SK-N-SH treated with all-trans-retinoic acid at 6 μM for 48 hours (cell line): ENCODE measurements at regions not wholly inside any gene's neighbourhood (a gene's known extent, or its start where the extent isn't known, plus 50 kb on each side); places are given as distances from the start of the nearest gene placed in this dataset.

Experiments used
- ATAC-seq: fragments of 200-7000 bp; cut with Tn5 transposase; 3 replicates; pipeline ENCODE4 v1.9.1; 2020; ENCODE audit warnings: mild to moderate bottlenecking, moderate library complexity
- ARNTL ChIP-seq: fragments of 450-650 bp; formaldehyde crosslinking; IDR thresholded peaks from 2 replicates; pipeline ENCODE4 v1.5.0; 2020; ENCODE audit warnings: low read depth, mild to moderate bottlenecking, moderate library complexity, borderline replicate concordance
- BACH2 ChIP-seq: fragments of 250-450 bp; sonication (Bioruptor Pico); IDR thresholded peaks from 2 replicates; pipeline ENCODE4 v1.9.0; 2021; ENCODE audit warnings: mild to moderate bottlenecking, borderline replicate concordance
- CSDC2 ChIP-seq: fragments of 250-450 bp; sonication (Bioruptor Pico); IDR thresholded peaks from 2 replicates; pipeline ENCODE4 v1.5.0; 2020; ENCODE audit warnings: mild to moderate bottlenecking, moderate library complexity
- CSRNP3 ChIP-seq: fragments of 250-450 bp; sonication (Bioruptor Pico); IDR thresholded peaks from 2 replicates; pipeline ENCODE4 v1.5.1; 2021; ENCODE audit warnings: mild to moderate bottlenecking, moderate library complexity
- ESRRG ChIP-seq: fragments of 250-450 bp; sonication (Bioruptor Pico); IDR thresholded peaks from 2 replicates; pipeline ENCODE4 v1.6.1; 2021; ENCODE audit warnings: mild to moderate bottlenecking
- GLIS3 ChIP-seq: fragments of 250-450 bp; sonication (Bioruptor Pico); IDR thresholded peaks from 2 replicates; pipeline ENCODE4 v1.5.0; 2020; ENCODE audit warnings: mild to moderate bottlenecking, moderate library complexity
- OSR1 ChIP-seq: fragments of 250-450 bp; sonication (Bioruptor Pico); IDR thresholded peaks from 2 replicates; pipeline ENCODE4 v1.8.0; 2022; ENCODE audit warnings: moderate library complexity, mild to moderate bottlenecking, inconsistent platforms
- PPARA ChIP-seq: fragments of 250-450 bp; sonication (Bioruptor Pico); IDR thresholded peaks from 2 replicates; pipeline ENCODE4 v1.5.0; 2020; ENCODE audit warnings: mild to moderate bottlenecking, borderline replicate concordance
- RARB ChIP-seq: fragments of 250-450 bp; sonication (Bioruptor Pico); IDR thresholded peaks from 2 replicates; pipeline ENCODE4 v1.8.0; 2021; ENCODE audit warnings: mild to moderate bottlenecking, moderate library complexity
- SNAI2 ChIP-seq: fragments of 250-450 bp; sonication (Bioruptor Pico); IDR thresholded peaks from 2 replicates; pipeline ENCODE4 v1.5.0; 2020; ENCODE audit warnings: mild to moderate bottlenecking, moderate library complexity
- TCF4 ChIP-seq: fragments of 250-450 bp; sonication (Bioruptor Pico); IDR thresholded peaks from 2 replicates; pipeline ENCODE4 v1.8.0; 2021; ENCODE audit warnings: mild to moderate bottlenecking, moderate library complexity, borderline replicate concordance
- TOX ChIP-seq: fragments of 250-450 bp; sonication (Bioruptor Pico); IDR thresholded peaks from 2 replicates; pipeline ENCODE4 v1.8.0; 2021; ENCODE audit warnings: mild to moderate bottlenecking, moderate library complexity, borderline replicate concordance
- ZC3H10 ChIP-seq: fragments of 250-450 bp; sonication (Bioruptor Pico); IDR thresholded peaks from 2 replicates; pipeline ENCODE4 v1.5.1; 2021; ENCODE audit warnings: mild to moderate bottlenecking, moderate library complexity
- ZFP3 ChIP-seq: fragments of 250-450 bp; sonication (Bioruptor Pico); IDR thresholded peaks from 2 replicates; pipeline ENCODE4 v1.5.0; 2020; ENCODE audit warnings: mild to moderate bottlenecking, moderate library complexity
- ZFP30 ChIP-seq: fragments of 450-650 bp; formaldehyde crosslinking; IDR thresholded peaks from 2 replicates; pipeline ENCODE4 v1.5.0; 2022; ENCODE audit warnings: mild to moderate bottlenecking, moderate library complexity
- ZNF565 ChIP-seq: fragments of 450-650 bp; formaldehyde crosslinking; conservative IDR thresholded peaks from 2 replicates; pipeline ENCODE4 v1.5.0; 2020; ENCODE audit warnings: low read depth, mild to moderate bottlenecking, moderate library complexity
- ZNF70 ChIP-seq: fragments of 450-650 bp; formaldehyde crosslinking; IDR thresholded peaks from 2 replicates; pipeline ENCODE4 v1.5.0; 2020; ENCODE audit warnings: mild to moderate bottlenecking, moderate library complexity
- ZNF8 ChIP-seq: fragments of 450-650 bp; formaldehyde crosslinking; IDR thresholded peaks from 2 replicates; pipeline ENCODE4 v1.5.0; 2020; ENCODE audit warnings: mild to moderate bottlenecking, moderate library complexity
- TF ChIP-seq, protein P1 (sequence below): fragments of 250-450 bp; sonication (Bioruptor Pico); IDR thresholded peaks from 2 replicates; pipeline ENCODE4 v1.8.0; 2021; ENCODE audit warnings: low read depth, mild to moderate bottlenecking, moderate library complexity, borderline replicate concordance
- TF ChIP-seq, protein P2 (sequence below): fragments of 250-450 bp; sonication (Bioruptor Pico); IDR thresholded peaks from 2 replicates; pipeline ENCODE4 v1.5.1; 2020; ENCODE audit warnings: low read depth, mild to moderate bottlenecking, moderate library complexity
- TF ChIP-seq, protein P3 (sequence below): fragments of 250-450 bp; sonication (Bioruptor Pico); IDR thresholded peaks from 2 replicates; pipeline ENCODE4 v1.8.0; 2020; ENCODE audit warnings: mild to moderate bottlenecking, moderate library complexity, borderline replicate concordance

DNA sequence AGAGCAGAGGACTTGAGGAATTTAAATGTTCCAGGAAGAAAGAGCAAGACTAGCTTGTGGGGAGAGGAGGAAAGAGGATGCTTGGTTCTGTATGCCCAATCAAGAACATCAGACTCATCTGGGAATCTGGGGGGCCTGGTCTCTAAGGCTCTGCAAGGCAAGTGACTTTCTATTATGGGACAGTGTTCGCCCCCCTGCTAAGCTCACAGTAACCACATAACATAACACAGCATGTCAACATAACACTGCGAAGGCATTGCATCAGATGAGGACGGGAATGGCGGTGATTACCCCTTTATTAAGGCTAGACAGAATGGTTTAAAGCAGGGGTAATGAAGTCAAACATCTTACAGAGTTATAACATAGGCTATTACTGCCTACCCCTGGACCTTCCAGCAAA is 176.6 kb upstream of the IRX6 start:
- no peak for ATAC-seq
- TF ChIP-seq ZNF565 (CRISPR knock-in tag) (no peak), ZFP30 (CRISPR knock-in tag) (no peak), ZFP3 (CRISPR knock-in tag) (no peak), SNAI2 (CRISPR knock-in tag) (no peak), CSDC2 (no peak), GLIS3 (no peak), ARNTL (CRISPR knock-in tag) (no peak), ZNF70 (CRISPR knock-in tag) (no peak), BACH2 (CRISPR knock-in tag) (no peak), TCF4 (CRISPR knock-in tag) (no peak), TOX (CRISPR knock-in tag) (no peak), ESRRG (CRISPR knock-in tag) (no peak), CSRNP3 (no peak), PPARA (no peak), RARB (no peak), ZNF8 (CRISPR knock-in tag) (no peak)
- TF ChIP-seq, protein P1, sequence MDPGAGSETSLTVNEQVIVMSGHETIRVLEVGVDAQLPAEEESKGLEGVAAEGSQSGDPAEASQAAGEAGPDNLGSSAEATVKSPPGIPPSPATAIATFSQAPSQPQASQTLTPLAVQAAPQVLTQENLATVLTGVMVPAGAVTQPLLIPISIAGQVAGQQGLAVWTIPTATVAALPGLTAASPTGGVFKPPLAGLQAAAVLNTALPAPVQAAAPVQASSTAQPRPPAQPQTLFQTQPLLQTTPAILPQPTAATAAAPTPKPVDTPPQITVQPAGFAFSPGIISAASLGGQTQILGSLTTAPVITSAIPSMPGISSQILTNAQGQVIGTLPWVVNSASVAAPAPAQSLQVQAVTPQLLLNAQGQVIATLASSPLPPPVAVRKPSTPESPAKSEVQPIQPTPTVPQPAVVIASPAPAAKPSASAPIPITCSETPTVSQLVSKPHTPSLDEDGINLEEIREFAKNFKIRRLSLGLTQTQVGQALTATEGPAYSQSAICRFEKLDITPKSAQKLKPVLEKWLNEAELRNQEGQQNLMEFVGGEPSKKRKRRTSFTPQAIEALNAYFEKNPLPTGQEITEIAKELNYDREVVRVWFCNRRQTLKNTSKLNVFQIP (CRISPR knock-in tag) = no peak
- TF ChIP-seq, protein P2, sequence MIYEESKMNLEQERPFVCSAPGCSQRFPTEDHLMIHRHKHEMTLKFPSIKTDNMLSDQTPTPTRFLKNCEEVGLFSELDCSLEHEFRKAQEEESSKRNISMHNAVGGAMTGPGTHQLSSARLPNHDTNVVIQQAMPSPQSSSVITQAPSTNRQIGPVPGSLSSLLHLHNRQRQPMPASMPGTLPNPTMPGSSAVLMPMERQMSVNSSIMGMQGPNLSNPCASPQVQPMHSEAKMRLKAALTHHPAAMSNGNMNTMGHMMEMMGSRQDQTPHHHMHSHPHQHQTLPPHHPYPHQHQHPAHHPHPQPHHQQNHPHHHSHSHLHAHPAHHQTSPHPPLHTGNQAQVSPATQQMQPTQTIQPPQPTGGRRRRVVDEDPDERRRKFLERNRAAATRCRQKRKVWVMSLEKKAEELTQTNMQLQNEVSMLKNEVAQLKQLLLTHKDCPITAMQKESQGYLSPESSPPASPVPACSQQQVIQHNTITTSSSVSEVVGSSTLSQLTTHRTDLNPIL (CRISPR knock-in tag) = no peak
- TF ChIP-seq, protein P3, sequence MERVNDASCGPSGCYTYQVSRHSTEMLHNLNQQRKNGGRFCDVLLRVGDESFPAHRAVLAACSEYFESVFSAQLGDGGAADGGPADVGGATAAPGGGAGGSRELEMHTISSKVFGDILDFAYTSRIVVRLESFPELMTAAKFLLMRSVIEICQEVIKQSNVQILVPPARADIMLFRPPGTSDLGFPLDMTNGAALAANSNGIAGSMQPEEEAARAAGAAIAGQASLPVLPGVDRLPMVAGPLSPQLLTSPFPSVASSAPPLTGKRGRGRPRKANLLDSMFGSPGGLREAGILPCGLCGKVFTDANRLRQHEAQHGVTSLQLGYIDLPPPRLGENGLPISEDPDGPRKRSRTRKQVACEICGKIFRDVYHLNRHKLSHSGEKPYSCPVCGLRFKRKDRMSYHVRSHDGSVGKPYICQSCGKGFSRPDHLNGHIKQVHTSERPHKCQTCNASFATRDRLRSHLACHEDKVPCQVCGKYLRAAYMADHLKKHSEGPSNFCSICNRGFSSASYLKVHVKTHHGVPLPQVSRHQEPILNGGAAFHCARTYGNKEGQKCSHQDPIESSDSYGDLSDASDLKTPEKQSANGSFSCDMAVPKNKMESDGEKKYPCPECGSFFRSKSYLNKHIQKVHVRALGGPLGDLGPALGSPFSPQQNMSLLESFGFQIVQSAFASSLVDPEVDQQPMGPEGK (CRISPR knock-in tag) = no peak

DNA sequence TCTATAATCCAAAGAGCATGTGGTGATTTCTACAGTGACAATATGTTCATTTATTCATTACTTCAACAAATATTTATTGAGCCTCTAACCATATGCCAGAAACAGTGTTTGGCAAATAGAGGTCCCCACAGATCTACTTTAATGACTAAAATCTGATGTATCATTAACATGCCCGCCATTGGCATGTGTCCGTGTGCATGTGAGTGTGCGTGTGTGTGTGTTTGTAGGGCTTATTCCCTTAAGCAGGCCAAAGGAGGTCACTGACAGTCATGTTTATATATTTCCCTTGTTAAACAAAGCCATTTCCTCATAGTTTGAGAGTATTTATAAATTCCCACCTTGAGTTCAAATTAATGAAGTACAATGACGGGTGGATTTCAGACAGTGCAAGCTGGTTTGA is 174.4 kb upstream of the IRX6 start:
- ATAC-seq = no peak
- TF ChIP-seq CSDC2 (no peak), ZNF70 (CRISPR knock-in tag) (no peak), ZNF8 (CRISPR knock-in tag) (no peak), OSR1 (CRISPR knock-in tag) (no peak), ZFP30 (CRISPR knock-in tag) (no peak)

DNA sequence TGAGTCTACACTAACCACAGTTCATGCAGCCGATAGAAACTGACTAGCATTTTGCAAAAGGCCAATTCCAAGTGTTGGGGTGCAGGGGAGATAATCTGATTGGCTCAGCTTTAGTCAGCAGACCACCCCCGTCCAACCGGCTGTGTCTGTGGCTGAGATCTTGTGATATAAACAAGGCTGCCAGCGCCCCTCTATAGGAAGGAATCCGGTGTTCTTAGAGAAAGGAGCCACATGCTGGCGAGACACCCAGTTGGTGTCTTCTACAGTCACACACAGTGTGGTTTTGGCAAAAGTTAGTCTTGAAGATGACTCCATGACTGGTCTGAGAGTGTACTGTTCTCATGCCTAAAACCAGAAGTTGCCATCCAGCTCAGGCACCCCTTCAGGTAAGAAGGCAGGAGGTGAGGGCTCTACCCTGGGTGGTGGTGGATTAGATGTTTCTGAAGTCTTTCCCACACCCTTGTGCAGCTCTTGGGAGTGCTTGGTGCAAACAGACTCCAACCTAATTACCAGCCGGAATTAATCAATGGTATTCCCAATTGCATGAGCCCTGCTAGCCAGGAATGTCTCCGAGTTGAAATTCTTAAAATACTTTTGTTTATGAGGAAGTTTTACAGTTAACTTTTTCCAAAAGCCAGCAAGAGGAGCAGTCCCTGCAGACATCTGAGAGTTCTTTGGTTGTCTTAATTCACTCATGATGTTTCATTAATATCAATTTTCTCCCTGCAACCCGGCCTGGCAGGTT is 172.3 kb upstream of the IRX6 start:
- no peak for ATAC-seq
- TF ChIP-seq PPARA (no peak), CSRNP3 (no peak)
- TF ChIP-seq, all 23 proteins: peak for 0

GRCh38 chr16:55152875-55153390 is 171.1 kb upstream of the IRX6 start:
- no peak for ATAC-seq
- TF ChIP-seq ZC3H10 (CRISPR knock-in tag) (no peak), PPARA (no peak), BACH2 (CRISPR knock-in tag) (no peak), ZFP3 (CRISPR knock-in tag) (no peak), ZNF70 (CRISPR knock-in tag) (no peak), ESRRG (CRISPR knock-in tag) (no peak), ZNF8 (CRISPR knock-in tag) (no peak), GLIS3 (no peak), ARNTL (CRISPR knock-in tag) (no peak)
- TF ChIP-seq, protein P2 (CRISPR knock-in tag) = no peak
- TF ChIP-seq, protein P1 (CRISPR knock-in tag) = no peak
